ENCODE measurements at regions not wholly inside any gene's neighbourhood (a gene's known extent, or its start where the extent isn't known, plus 50 kb on each side); places are given as distances from the start of the nearest gene placed in this dataset.
"Not testable (repeated sequence)": the region's sequence is repeated elsewhere in the genome, so short reads cannot be mapped to it uniquely, and the experiment has no call there.

GRCh38 chr7:51929818-51930217 lies 613.2 kb upstream of the COBL start:
- H3K27me3 ChIP-seq (ENCODE audit: control insufficient read depth, insufficient read depth, low read length): no peaks in the 10 kb centered on the region
- H3K4me3 ChIP-seq (ENCODE audit: low read depth, low read length): no peak overlapping the region
- H3K36me3 ChIP-seq (ENCODE audit: control insufficient read depth, insufficient read depth, low read length): no peaks in the 10 kb centered on the region
- H3K4me1 ChIP-seq (ENCODE audit: control insufficient read depth, insufficient read depth, low read length): no peaks in the 10 kb centered on the region
- DNase-seq (ENCODE audit: low read depth in 4 of 6, low spot score in 6 of 6): no peak
- no peak overlapping the region for H3K27ac ChIP-seq (ENCODE audit: low read depth, low read length)
- no CpG with 5 or more reads among the region's 2 CpGs for WGBS (ENCODE audit: insufficient coverage)
- H3K9me3 ChIP-seq (ENCODE audit: control insufficient read depth, insufficient read depth, low read length): no peaks in the 10 kb centered on the region

DNA sequence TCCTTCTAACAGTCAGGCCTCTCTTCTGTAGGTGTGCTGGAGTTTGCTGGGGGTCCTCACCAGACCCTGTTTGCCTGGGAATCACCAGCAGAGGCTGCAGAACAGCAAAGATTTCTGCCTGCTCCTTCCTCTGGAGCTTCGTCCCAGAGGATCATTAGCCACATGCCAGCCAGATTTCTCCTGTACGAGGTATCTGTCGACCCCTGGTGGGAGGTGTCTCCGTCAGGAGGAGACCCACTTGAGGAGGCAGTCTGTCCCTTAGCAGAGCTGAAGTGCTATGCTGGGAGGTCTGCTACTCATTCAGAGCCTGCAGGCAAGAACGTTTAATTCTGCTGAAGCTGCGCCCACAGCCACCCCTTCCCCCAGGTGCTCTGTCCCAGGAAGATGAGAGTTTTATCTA lies 611.1 kb upstream of the COBL start:
- Histone ChIP-seq H3K4me1 (ENCODE audit: control insufficient read depth, insufficient read depth, low read length) (no peaks in the 10 kb centered on the region), H3K27me3 (ENCODE audit: control insufficient read depth, insufficient read depth, low read length) (no peaks in the 10 kb centered on the region), H3K9me3 (ENCODE audit: control insufficient read depth, insufficient read depth, low read length) (no peaks in the 10 kb centered on the region), H3K4me3 (ENCODE audit: low read depth, low read length) (no peak overlapping the region), H3K27ac (ENCODE audit: low read depth, low read length) (no peak overlapping the region), H3K36me3 (ENCODE audit: control insufficient read depth, insufficient read depth, low read length) (no peaks in the 10 kb centered on the region)
- no peak for DNase-seq (ENCODE audit: low read depth in 4 of 6, low spot score in 6 of 6)
- 81% methylated on average over 4 of the region's 6 CpGs for WGBS (ENCODE audit: insufficient coverage)

- H3K27me3 ChIP-seq (ENCODE audit: control insufficient read depth, insufficient read depth, low read length): no peaks in the 10 kb centered on the region
- H3K4me3 ChIP-seq (ENCODE audit: low read depth, low read length): no peak overlapping the region
- no peaks in the 10 kb centered on the region for H3K4me1 ChIP-seq (ENCODE audit: control insufficient read depth, insufficient read depth, low read length)
- WGBS (ENCODE audit: insufficient coverage): no CpG with 5 or more reads among the region's 3 CpGs
- H3K9me3 ChIP-seq (ENCODE audit: control insufficient read depth, insufficient read depth, low read length): no peaks in the 10 kb centered on the region
- no peak for DNase-seq (ENCODE audit: low read depth in 4 of 6, low spot score in 6 of 6)
- H3K27ac ChIP-seq (ENCODE audit: low read depth, low read length): no peak overlapping the region
- no peaks in the 10 kb centered on the region for H3K36me3 ChIP-seq (ENCODE audit: control insufficient read depth, insufficient read depth, low read length)
These were observed 602.0 kb upstream of the COBL start for GRCh38 chr7:51918581-51918980.

DNA sequence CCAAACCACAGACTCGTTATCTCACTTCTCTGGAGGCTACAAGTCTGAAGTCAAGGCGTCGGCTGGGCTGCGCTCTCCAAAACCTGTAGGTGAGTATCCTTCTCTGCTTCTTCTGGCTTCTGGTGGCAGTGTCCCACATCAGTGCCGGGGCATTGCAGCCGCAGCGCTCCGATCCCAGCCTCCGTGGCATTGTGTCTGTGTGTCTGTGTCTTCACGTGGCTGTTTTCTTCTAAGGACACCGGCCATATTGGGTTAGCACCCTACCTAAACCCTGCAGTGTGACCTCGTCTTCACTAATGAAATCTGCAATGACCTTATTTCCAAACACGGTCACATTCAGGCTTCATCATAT lies 584.9 kb upstream of the COBL start:
- DNase-seq (ENCODE audit: low read depth in 4 of 6, low spot score in 6 of 6): no peak
- Histone ChIP-seq H3K4me3 (ENCODE audit: low read depth, low read length) (no peak overlapping the region), H3K27ac (ENCODE audit: low read depth, low read length) (no peak overlapping the region), H3K36me3 (ENCODE audit: control insufficient read depth, insufficient read depth, low read length) (no peaks in the 10 kb centered on the region), H3K9me3 (ENCODE audit: control insufficient read depth, insufficient read depth, low read length) (no peaks in the 10 kb centered on the region), H3K27me3 (ENCODE audit: control insufficient read depth, insufficient read depth, low read length) (no peaks in the 10 kb centered on the region), H3K4me1 (ENCODE audit: control insufficient read depth, insufficient read depth, low read length) (no peaks in the 10 kb centered on the region)
- WGBS (ENCODE audit: insufficient coverage): 95% methylated on average over 13 of the region's 13 CpGs

GRCh38 chr7:51900755-51901488 lies 584.3 kb upstream of the COBL start:
- H3K27ac ChIP-seq (ENCODE audit: low read depth, low read length); H3K36me3 ChIP-seq (ENCODE audit: control insufficient read depth, insufficient read depth, low read length); H3K27me3 ChIP-seq (ENCODE audit: control insufficient read depth, insufficient read depth, low read length); H3K4me1 ChIP-seq (ENCODE audit: control insufficient read depth, insufficient read depth, low read length); DNase-seq (ENCODE audit: low read depth in 4 of 6, low spot score in 6 of 6); H3K4me3 ChIP-seq (ENCODE audit: low read depth, low read length); H3K9me3 ChIP-seq (ENCODE audit: control insufficient read depth, insufficient read depth, low read length): not testable (repeated sequence)
- WGBS (ENCODE audit: insufficient coverage): 97% methylated on average over 42 of the region's 42 CpGs

- 89% methylated on average over 8 of the region's 9 CpGs for WGBS (ENCODE audit: insufficient coverage)
- DNase-seq (ENCODE audit: low read depth in 4 of 6, low spot score in 6 of 6): no peak
- Histone ChIP-seq H3K4me1 (ENCODE audit: control insufficient read depth, insufficient read depth, low read length) (no peaks in the 10 kb centered on the region), H3K27ac (ENCODE audit: low read depth, low read length) (no peak overlapping the region), H3K9me3 (ENCODE audit: control insufficient read depth, insufficient read depth, low read length) (no peaks in the 10 kb centered on the region), H3K27me3 (ENCODE audit: control insufficient read depth, insufficient read depth, low read length) (no peaks in the 10 kb centered on the region), H3K36me3 (ENCODE audit: control insufficient read depth, insufficient read depth, low read length) (no peaks in the 10 kb centered on the region), H3K4me3 (ENCODE audit: low read depth, low read length) (no peak overlapping the region)
These were observed 583.0 kb upstream of the COBL start for GRCh38 chr7:51899611-51900010.

DNA sequence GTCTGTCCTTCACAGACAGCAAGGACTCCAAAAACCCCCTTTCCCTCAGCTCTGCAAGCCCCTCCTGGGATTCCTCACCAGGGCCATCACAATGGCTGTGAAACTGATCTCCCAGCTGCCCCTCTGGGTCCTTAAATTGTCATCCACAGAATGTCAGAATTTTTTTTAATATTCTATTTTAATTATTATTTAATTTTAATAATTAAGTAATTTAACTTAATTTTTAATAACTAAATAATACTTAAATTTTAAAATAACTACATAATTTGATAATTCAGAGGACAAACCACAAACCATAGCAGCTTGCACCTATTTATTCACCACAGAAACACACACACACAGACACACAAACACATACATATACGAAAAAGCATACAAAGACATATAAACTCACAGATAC lies 565.8 kb upstream of the COBL start:
- Histone ChIP-seq H3K27ac (ENCODE audit: low read depth, low read length) (no peak overlapping the region), H3K27me3 (ENCODE audit: control insufficient read depth, insufficient read depth, low read length) (no peaks in the 10 kb centered on the region), H3K4me3 (ENCODE audit: low read depth, low read length) (no peak overlapping the region), H3K9me3 (ENCODE audit: control insufficient read depth, insufficient read depth, low read length) (no peaks in the 10 kb centered on the region), H3K4me1 (ENCODE audit: control insufficient read depth, insufficient read depth, low read length) (no peaks in the 10 kb centered on the region), H3K36me3 (ENCODE audit: control insufficient read depth, insufficient read depth, low read length) (no peaks in the 10 kb centered on the region)
- no peak for DNase-seq (ENCODE audit: low read depth in 4 of 6, low spot score in 6 of 6)
- WGBS (ENCODE audit: insufficient coverage): 100% methylated on average over 1 of the region's 1 CpG

DNA sequence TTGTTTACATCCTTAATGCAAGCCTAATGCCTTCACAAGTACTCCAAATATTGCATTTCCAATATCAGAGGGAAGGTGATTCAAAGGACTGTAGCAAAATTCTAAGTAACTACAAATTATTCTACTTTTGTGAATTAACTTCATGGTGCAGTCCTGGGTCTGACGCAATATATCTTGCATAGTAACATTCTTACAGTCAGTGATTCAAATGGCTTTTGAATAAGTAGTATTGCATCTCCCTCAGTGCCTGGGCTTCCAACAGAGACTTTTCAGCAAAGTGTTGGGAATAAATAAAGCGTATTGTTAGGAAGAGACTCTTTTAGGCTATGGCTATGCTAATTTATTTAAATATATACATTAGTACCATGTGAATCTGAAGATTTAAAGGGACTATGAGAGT lies 564.7 kb upstream of the COBL start:
- Histone ChIP-seq H3K27me3 (ENCODE audit: control insufficient read depth, insufficient read depth, low read length) (no peaks in the 10 kb centered on the region), H3K9me3 (ENCODE audit: control insufficient read depth, insufficient read depth, low read length) (no peaks in the 10 kb centered on the region), H3K36me3 (ENCODE audit: control insufficient read depth, insufficient read depth, low read length) (no peaks in the 10 kb centered on the region), H3K4me1 (ENCODE audit: control insufficient read depth, insufficient read depth, low read length) (no peaks in the 10 kb centered on the region), H3K4me3 (ENCODE audit: low read depth, low read length) (no peak overlapping the region), H3K27ac (ENCODE audit: low read depth, low read length) (no peak overlapping the region)
- no CpG with 5 or more reads among the region's 2 CpGs for WGBS (ENCODE audit: insufficient coverage)
- DNase-seq (ENCODE audit: low read depth in 4 of 6, low spot score in 6 of 6): peak in 1 of 6 donors; percentile 28

DNA sequence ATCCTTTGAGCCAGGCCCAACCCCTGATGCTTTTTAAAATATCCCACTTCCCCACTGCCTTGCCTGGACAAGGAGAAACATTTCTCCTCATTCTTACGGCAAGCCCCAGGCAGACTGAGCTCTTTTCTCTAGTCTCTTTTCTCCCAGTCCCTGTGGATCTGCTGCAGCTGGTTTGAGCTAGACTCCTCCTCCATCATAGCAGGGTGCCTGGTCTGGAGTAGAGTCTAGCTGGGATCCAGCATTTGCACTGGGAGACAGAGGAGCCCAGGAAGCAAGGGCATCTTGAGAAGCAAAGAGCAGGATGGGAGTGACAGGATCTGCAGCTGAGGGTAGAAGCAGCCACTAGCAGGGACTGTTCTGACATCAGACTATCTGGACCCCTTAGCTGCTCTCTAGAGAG lies 562.3 kb upstream of the COBL start:
- no peaks in the 10 kb centered on the region for H3K36me3 ChIP-seq (ENCODE audit: control insufficient read depth, insufficient read depth, low read length)
- H3K27ac ChIP-seq (ENCODE audit: low read depth, low read length): no peak overlapping the region
- H3K9me3 ChIP-seq (ENCODE audit: control insufficient read depth, insufficient read depth, low read length): no peaks in the 10 kb centered on the region
- no peak overlapping the region for H3K4me3 ChIP-seq (ENCODE audit: low read depth, low read length)
- 60% methylated on average over 1 of the region's 1 CpG for WGBS (ENCODE audit: insufficient coverage)
- no peaks in the 10 kb centered on the region for H3K27me3 ChIP-seq (ENCODE audit: control insufficient read depth, insufficient read depth, low read length)
- H3K4me1 ChIP-seq (ENCODE audit: control insufficient read depth, insufficient read depth, low read length): no peaks in the 10 kb centered on the region
- peak in 1 of 6 donors; percentile 20 for DNase-seq (ENCODE audit: low read depth in 4 of 6, low spot score in 6 of 6)

DNA sequence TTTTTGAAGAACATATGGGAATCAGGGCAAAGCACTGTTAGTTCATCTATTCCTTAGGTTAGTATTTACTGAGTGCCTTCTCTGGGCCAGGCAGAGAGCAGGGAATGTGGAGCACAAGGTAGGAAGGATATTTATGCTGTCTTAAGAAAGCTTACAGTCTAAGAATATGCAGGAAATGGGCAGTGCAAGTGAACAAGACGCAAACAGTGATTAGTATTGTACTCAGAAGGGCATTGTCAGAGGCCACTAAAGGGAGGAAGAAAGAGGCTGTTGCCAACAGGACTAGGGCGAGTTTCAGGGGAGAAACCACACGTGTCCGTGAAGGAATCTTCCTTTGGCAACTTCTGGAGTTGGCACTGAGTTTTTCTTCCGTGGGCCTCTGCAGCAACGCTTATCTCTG lies 552.8 kb upstream of the COBL start:
- no peak for DNase-seq (ENCODE audit: low read depth in 4 of 6, low spot score in 6 of 6)
- H3K9me3 ChIP-seq (ENCODE audit: control insufficient read depth, insufficient read depth, low read length): no peaks in the 10 kb centered on the region
- no peak overlapping the region for H3K4me3 ChIP-seq (ENCODE audit: low read depth, low read length)
- no peaks in the 10 kb centered on the region for H3K4me1 ChIP-seq (ENCODE audit: control insufficient read depth, insufficient read depth, low read length)
- H3K27me3 ChIP-seq (ENCODE audit: control insufficient read depth, insufficient read depth, low read length): no peaks in the 10 kb centered on the region
- H3K27ac ChIP-seq (ENCODE audit: low read depth, low read length): no peak overlapping the region
- no peaks in the 10 kb centered on the region for H3K36me3 ChIP-seq (ENCODE audit: control insufficient read depth, insufficient read depth, low read length)
- WGBS (ENCODE audit: insufficient coverage): 63% methylated on average over 6 of the region's 6 CpGs

Measured in spinal cord (tissue), 9 donors.